HG03060 (cell line): ENCODE measurements at regions not wholly inside any gene's neighbourhood (a gene's known extent, or its start where the extent isn't known, plus 50 kb on each side); places are given as distances from the start of the nearest gene placed in this dataset.
A peak's percentile ranks its signal among the peaks of the same experiment; 100 is the strongest.
"Not testable (repeated sequence)": the region's sequence is repeated elsewhere in the genome, so short reads cannot be mapped to it uniquely, and the experiment has no call there.

ENCODE experiments used
- ATAC-seq: cut with Tn5 transposase; IDR thresholded peaks from one replicate; pipeline ENCODE4 v1.9.1; 2021; ENCODE audit warnings: low read depth, moderate number of reproducible peaks; ENCODE audit not compliant: unreplicated experiment

DNA sequence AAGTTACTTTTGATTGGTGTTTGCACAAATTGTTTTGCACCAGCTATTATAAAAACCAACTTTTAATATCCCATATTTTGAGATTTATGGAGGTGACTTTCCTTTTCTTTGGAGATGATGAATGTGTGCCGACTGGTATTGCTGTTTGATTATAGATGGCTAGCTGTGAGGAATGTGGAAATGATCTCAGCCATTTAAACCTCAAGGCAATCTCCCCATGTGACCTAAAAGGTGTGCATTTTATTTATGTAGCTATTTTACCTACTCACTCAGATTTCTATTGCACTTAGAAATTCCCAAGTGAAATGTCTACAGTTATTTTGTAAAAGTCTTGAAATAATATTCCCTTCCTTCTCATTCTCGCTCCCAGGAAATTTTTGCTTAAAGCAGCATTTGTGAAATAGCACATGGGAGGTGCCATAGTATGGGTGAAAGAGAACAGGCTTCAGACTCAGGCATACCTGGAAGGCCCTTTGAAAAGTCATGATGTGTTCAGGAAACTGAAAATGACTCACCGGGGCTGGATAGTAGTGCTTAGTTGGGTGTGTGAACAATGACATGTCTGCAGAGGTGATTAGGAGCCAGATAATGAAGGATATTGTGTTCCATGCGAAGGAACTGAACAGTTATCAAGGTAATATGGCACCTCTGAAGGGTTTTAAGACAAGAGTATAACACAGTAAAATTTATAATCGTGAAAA is 247.6 kb downstream of the CBLL2 start:
- ATAC-seq, result no peak

DNA sequence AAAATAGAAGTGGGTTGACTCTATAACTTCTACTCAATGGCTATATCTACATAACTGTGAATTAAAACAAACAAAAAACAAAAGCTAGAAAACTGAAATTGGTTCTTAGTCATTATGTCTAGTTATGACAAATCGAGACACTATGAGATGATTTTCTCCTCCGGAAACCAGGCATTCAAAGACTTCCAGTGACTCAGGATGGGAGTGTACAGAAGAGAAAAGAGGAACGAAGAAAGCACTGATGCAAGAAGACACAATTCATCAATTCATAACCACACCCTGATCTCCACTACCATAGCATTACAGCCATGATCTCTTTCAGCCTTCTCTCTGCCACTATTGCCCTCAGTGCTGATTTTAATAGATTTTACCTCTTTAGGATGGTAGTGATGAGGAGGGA is 253.6 kb downstream of the CBLL2 start:
- peak; percentile 99 for ATAC-seq

DNA sequence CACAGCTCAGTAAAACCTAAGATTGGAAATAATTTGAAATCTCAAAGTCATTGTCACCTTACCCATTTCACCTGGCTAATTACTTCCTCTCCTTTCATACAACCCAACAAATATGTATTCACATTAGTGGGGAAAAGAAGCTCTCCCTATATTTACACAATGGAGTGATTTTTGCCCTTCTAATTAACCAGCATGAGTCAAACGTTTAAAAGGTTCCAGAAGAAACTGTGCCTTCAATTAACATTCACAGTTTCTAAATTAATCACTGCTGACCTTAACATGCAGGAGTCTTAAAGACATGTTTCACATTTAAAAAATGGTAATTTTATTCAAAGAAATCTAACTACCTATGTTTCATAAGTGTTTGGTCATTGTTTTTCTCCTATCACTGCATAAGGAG is 254.6 kb downstream of the CBLL2 start:
- no peak for ATAC-seq

DNA sequence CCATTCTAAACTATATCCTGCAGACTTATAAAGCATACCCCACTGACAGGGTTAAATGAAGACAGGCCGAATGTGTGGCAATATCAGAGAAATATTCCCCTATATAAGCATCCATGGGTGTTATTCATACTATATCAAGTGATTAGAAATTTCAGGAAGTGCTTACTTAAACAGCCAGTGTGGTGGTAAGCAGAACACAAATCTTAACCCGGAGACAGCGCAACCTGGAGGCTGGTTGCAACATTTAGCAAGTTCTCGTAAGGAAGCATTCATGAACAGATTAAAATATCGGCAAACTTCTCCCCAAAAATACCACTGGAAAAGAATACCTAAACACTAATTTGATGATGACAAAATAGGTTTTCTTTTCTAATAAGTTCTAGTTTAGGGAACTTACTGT is 261.2 kb downstream of the CBLL2 start:
- ATAC-seq, result no peak

DNA sequence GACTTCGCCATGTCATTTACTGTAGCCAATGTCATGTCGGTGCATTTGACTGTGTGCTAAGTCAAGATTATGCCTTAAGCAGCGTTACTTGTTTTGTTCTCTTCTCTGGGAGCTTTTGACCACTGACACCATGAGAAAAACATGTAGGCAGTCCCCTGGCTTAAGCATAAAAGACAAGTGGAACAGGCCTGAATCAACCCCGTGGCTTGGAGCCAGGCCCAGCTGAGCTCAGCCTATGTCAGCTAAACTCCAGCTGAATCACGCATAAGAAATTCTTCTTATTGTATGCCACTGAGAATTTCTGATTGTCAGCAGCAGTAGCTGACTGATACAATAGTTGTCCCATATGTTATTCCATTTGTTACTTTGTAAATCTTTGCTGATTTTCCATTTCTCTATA is 261.9 kb downstream of the CBLL2 start:
- no peak for ATAC-seq

DNA sequence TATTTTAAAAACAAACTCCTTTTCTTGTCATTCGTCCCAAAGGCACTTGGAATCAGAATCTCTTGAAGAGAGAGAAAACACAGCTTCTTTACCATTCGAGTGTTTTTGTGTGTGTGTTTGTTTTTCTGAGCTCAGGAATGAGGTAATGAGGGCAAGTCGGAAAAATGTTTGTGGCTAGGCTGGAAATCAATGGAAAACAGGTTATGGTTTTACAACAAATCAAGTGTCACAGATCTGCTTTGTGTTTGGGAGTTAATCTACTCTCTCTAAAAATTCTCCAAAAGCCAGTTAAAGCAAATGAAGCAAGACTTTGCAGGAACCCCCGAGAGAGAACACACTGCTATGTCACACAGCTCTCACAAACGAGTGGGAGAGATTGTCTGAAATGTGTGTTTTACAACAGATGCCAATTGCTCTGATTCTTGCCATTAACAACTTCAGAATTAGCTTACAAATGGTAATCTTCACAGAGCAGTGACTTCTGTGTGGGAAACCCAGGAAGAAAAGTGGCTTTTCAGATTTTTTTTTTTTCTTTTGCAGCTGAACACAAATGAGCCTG is 264.1 kb downstream of the CBLL2 start:
- no peak for ATAC-seq

DNA sequence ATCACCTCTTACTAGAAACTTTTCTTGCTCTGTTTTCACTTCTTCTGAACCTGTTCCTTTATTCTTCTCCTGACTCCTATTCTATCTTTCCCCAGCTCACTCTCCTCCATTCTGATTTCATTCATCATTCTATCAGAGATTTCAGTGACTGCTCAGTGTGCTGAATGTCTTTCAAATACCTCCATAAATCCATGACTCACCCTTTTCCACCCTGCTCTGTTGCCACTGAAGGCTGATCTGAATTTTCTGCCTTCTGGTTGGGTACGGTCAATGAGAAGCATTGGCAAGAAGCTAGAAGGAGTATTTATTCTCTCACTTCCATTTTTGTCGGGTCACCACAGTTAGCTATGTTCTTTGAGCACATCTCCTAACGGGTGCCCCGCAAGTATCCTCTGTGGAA is 265.9 kb downstream of the CBLL2 start:
- no peak for ATAC-seq

DNA sequence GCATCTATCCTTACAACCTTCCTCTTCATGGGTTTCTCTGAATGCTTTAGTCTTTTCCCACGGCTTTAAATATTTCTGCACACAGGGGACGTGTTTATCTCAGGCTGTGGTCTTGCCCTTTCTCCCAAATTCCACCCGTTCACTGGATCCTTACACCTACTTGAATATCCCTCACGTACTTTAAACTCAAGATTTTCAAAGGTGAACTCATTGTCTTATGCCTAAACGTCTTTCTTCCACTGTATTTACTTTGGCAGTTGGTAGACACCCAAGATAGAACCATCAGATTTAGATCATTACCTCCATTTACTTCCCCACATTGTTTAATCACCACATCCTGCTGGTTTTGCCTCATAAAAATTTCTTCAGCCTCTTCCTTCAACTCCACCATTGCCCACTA is 269.2 kb downstream of the CBLL2 start:
- ATAC-seq, result no peak

DNA sequence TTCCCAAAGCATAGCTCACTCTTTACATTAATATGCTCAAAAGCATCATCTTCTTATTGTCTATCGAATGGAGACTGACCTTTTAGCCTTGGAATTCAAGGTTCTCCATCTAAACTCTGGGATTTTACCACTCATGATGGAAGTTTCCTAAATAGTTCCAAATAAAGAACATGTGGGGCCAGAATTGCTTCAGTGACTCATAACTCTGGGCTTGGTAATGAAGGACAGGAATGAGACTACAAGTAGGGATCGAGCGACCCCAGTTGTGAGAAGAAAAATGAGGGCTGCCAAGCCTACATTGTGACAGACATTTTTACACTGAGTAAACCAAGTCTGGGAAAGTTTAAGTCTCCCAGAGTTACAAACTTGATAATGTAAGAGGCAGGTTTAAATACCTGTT is 269.9 kb downstream of the CBLL2 start:
- no peak for ATAC-seq

DNA sequence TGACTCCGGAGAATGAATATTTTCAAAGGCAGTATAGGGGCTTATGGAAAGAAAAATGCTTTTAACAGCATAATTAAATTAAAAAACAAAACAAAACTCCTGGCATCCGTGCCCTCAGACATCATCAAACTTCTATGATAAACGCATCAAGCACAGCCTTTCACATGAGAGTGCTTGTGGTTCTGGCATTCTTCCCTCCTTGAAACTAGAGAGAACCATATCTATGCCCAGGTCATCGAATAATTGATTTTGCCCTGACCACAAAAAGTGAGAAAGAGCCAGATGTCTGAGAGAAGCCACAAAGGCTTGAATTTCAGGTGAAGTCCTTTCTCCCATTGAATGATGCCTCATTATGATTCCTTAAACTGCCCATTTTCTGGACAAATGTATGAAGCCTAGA is 286.8 kb downstream of the CBLL2 start:
- ATAC-seq, result no peak

DNA sequence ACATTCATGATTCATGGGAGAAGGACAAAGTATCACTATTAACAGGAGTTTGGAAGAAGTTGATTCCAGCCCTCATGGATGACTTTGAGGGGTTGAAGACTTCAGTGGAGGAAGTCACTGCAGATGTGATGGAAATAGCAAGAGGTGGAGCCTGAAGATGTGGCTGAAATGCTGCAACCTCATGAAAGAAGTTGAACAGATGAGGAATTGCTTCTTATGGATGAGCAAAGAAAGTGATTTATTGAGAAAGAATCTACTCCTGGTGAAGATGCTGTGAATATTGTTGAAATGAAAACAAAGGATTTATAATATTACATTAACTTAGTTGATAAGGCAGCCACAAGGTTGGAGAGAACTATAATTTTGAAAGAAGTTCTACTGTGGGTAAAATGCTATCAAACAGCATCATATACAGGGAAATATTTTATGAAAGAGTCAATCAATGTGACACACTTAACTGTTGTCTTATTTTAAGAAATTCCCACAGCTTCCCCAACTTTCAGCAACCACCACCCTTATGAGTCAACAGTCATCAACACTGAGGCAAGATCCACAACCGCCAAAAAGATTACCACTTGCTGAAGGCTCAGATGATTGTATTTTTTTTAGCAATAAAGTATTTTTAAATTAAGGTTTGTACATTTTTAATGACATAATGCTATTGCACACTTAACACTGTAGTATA is 302.6 kb downstream of the CBLL2 start:
- ATAC-seq, result no peak

DNA sequence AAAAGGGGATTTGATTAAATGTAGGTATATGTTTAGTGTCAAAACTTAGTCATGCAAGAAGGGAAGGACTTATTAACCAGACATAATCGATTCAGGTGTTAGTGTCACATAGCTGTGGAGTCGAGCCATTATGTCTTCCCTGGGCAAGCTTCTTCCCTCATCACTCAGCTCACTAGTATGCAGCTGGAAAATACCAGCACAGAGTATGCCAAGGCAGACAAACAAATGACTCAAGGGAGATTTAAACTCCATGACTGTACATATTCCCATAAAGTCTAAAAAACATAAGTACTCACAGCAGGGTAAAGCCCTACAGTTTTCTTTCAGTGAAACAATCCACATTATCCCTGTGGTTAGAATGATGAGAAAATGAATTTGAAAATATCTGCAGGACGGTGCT is 304.5 kb downstream of the CBLL2 start:
- ATAC-seq, result no peak

DNA sequence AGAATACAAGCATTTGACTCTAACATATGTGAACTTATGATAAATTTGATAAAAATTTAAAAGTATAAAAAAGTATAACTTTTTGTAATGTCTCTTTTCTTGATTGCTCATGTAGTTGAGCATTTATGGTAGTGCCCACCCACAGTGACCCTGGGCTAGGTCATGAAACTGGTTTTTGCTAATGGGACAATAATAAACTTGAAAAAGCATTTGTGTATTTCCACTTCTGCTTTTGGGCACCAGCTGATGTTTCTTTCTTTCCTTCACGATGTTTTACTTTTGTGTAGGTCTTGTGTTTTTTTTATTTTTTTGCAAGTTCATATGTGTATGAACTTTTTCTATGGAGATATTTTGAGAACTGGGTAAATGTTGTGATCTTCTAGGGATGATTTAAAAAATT is 313.1 kb downstream of the CBLL2 start:
- ATAC-seq, result peak; percentile 65

DNA sequence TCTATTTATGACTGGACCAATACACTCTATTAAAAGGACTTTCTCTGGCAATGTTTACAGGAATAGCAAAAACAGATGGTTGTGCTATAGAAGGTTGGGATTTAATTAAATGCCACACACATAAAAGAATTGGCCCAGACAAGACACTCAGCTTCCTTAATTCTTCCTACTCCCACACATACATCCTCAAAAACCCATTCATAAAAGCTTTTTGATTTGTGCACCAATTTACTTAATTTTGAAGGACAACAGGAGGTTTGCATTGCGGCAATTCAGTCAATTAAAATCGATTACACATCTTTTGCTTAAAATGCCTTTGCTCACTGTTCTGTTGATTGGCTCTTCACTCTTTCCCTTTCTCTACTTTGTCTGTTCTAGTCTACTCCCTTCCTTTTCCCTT is 317.1 kb downstream of the CBLL2 start:
- ATAC-seq, result no peak

DNA sequence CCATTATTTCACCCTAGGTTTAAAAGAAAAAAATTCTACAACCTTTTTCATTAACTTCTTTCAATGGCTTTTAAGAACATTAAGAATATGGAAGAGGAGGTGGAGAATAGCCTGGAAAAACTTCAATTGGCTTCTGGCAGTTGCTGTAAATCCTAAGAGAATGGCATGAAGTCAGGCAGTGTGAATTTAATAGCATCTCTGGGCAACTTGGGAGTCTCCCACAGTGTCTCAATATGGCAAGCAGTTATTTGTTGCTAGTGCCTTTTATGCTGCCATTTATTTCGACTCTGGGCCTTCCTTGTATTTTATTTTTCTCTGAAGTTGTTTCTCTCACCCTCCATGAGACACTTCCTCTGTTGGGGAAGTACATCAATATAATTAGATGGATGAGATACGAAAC is 322.1 kb downstream of the CBLL2 start:
- no peak for ATAC-seq

DNA sequence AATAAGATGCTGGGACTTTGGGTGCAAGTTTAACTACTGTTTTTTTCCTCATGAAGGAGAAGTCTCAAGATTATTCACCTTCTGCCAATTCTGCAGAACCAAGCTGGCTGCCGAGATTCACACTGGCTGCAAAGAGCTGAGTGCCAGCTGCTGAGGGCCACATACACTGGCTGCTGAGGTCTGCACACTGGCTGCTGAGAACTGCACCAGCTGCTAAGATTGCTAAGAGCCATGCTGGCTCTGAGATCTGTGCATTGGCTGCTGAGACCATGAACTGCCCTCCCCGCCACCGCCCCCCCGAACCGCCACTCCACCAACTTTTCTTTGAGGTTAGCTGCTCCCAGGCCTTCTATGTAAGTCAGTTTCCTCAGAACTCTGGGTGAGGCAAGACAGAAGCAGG is 330.3 kb downstream of the CBLL2 start:
- ATAC-seq, result no peak

DNA sequence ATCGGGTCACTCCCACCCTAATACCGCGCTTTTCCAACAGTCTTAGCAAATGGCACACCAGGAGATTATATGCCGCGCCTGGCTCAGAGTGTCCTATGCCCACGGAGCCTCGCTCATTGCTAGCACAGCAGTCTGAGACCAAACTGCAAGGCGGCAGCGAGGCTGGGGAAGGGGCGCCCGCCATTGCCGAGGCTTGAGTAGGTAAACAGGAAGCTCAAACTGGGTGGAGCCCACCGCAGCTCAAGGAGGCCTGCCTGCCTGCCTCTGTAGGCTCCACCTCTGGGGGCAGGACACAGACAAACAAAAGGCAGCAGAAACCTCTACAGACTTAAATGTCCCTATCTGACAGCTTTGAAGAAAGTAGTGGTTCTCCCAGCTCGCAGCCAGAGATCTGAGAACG is 336.7 kb downstream of the CBLL2 start:
- not testable (repeated sequence) for ATAC-seq

DNA sequence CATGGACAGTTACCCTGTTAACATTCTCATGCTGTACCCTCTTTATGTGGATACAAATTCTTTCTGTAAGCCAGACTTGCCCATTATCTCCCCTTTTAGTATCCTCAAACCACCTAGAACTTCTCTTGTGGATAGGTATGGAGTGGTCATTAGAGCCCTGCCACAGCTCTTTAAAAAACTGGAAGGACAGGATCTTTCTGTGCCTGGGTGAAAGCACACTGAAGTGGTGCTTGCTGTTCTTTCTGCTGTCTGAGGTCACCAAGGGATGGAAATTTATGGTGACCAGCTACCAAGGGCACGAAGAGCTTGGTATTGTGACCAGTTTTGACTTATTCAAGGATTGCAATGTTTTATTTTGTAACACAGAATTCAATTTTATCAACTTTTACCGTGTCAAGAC is 344.2 kb downstream of the CBLL2 start:
- no peak for ATAC-seq

DNA sequence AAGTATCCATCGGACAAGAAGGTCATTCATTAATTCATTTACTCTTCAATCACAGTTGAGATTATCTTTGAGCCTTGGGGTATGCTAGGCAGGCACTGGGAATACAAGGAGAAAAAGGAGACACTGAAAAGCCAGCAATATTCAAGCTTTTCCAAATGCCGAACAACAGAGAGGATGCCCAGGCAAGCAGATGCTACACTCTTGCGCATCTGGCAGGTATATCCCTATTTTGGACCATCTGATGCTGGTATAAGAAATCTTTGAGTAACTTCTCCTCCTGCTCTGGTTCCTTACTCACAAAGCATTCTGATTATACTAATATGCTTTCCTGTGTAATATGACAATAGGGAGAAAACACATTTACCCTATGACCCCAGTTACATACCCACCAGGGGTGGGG is 354.9 kb downstream of the CBLL2 start:
- ATAC-seq, result no peak

DNA sequence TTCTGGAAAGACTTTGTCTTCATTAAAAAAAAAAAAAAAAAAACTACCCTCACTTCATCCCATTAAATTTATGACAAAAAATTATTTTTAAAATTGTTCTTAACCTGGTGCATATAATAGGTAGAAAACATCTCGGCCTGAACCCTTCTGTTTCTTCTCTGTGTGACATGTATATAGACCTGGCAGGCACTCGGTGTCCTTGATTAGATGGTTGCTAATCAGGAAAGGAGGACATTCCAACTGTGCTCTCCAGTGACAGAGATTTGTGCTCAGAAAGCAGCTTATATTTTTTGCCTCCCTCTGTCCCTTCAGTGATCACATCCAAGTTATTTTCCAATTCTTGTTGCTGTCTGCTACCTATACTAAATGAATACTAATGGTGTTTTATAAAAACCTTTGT is 355.6 kb downstream of the CBLL2 start:
- ATAC-seq, result no peak

DNA sequence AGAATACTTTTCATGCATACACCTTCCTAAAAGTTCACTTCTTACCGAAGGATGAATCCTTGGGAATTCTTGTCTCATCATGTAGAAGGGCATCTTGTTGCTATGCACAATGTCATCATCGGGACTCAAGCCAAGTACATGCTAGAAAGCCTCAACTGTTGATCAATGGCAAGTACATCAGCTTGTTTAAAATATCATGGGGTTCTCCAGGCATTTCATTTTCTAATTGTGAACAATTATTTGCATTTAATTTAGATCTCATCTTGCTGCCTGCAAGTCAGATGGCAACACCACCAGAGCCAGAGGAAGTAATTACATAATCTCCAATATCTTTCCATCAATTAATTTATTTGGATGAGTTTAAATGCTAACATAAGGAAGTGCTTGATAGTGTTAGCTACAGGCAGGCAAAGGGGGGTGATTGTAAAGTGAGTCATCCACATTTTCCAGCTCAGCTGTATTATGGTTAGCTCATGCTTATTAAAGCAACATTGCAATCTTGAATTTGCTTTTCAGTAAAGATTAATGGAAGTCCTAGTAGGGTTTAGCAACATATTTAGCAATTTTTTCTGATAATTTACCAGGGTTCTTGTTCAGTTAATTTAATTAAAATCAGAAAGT is 356.5 kb downstream of the CBLL2 start:
- no peak for ATAC-seq

DNA sequence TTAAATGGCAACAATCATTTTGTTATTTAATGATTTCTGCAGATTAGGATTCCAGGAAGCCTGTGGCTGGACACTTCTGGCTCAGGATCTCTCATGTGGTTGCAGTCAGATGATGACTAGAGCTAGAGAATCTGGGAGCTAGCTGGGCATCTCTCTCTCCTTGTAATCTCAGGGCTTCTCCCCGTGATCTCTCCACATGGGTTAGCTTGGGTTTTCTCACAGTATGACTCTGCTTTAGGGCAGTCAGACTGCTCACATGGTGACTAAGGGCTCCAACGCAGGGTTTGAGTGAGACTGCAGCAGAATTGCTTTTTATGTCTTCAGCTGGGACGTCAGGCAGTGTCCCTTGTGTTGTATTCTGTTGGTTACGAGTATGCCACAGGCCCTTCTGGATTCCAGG is 361.4 kb downstream of the CBLL2 start:
- ATAC-seq, result no peak
